ENCODE measurements at regions not wholly inside any gene's neighbourhood (a gene's known extent, or its start where the extent isn't known, plus 50 kb on each side); places are given as distances from the start of the nearest gene placed in this dataset.

DNA sequence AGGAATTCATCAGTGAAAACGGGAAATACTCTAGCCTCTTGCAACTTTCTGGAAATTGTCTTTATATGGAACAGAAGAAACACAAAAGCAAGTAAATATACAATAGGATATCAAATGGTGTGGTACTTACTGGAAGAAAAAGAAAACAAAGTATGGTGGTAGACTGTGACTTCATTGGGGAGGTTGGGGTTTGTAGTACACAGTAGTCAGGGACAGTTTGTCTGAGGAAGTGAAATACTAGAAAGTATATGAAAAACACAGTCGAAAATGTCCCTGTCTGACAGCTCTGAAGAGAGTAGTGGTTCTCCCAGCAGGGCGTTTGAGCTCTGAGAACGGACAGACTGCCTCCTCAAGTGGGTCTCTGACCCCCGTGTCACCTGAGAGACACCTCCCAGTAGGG is 390.0 kb upstream of the NWD2 start:
- intact Hi-C loops (cut with DNase I; ENCODE audit: low total_unique reads), result no loop called here
- H3K27me3 ChIP-seq, result no peaks in the 10 kb centered on the region
- H3K4me1 ChIP-seq, result no peaks in the 10 kb centered on the region
- H3K36me3 ChIP-seq, result no peaks in the 10 kb centered on the region
- no peak overlapping the region for H3K27ac ChIP-seq
- DNase-seq (ENCODE audit: low spot score in 2 of 2), result no peak
- TF ChIP-seq, protein P1, sequence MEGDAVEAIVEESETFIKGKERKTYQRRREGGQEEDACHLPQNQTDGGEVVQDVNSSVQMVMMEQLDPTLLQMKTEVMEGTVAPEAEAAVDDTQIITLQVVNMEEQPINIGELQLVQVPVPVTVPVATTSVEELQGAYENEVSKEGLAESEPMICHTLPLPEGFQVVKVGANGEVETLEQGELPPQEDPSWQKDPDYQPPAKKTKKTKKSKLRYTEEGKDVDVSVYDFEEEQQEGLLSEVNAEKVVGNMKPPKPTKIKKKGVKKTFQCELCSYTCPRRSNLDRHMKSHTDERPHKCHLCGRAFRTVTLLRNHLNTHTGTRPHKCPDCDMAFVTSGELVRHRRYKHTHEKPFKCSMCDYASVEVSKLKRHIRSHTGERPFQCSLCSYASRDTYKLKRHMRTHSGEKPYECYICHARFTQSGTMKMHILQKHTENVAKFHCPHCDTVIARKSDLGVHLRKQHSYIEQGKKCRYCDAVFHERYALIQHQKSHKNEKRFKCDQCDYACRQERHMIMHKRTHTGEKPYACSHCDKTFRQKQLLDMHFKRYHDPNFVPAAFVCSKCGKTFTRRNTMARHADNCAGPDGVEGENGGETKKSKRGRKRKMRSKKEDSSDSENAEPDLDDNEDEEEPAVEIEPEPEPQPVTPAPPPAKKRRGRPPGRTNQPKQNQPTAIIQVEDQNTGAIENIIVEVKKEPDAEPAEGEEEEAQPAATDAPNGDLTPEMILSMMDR (IDR thresholded peaks at IDR 0.05), result no peak
- TF ChIP-seq POLR2A (IDR thresholded peaks at IDR 0.05) (no peak), POLR2AphosphoS5 (IDR thresholded peaks at IDR 0.05) (no peak)
- H3K4me3 ChIP-seq, result no peak overlapping the region
- H3K9me3 ChIP-seq, result no peaks in the 10 kb centered on the region

DNA sequence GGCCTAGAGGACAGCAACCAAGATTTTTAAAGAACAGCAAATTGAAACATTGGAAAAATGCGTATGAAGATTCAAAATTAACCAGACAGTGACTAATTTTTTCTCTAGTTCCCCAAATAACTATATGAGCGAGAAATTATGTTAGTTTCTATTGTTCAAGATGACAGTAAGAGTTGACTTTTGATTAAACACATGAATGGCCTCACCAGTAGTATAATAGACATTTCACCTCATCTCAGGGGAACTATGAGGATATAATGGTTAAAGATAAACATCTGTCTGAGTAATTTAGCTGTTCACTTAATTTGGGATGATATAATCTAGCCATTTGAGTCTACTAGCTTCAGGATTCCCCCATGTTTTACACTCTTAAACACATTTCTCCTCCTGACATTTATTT is 380.9 kb upstream of the NWD2 start:
- intact Hi-C loops (cut with DNase I; ENCODE audit: low total_unique reads), result no loop called here
- H3K36me3 ChIP-seq, result no peaks in the 10 kb centered on the region
- H3K9me3 ChIP-seq, result no peaks in the 10 kb centered on the region
- TF ChIP-seq POLR2AphosphoS5 (IDR thresholded peaks at IDR 0.05), result no peak
- TF ChIP-seq, protein P1 (IDR thresholded peaks at IDR 0.05), result no peak
- no peak for TF ChIP-seq POLR2A (IDR thresholded peaks at IDR 0.05)
- no peaks in the 10 kb centered on the region for H3K4me1 ChIP-seq
- H3K27ac ChIP-seq, result no peak overlapping the region
- H3K4me3 ChIP-seq, result no peak overlapping the region
- H3K27me3 ChIP-seq, result no peaks in the 10 kb centered on the region
- DNase-seq (ENCODE audit: low spot score in 2 of 2), result no peak

DNA sequence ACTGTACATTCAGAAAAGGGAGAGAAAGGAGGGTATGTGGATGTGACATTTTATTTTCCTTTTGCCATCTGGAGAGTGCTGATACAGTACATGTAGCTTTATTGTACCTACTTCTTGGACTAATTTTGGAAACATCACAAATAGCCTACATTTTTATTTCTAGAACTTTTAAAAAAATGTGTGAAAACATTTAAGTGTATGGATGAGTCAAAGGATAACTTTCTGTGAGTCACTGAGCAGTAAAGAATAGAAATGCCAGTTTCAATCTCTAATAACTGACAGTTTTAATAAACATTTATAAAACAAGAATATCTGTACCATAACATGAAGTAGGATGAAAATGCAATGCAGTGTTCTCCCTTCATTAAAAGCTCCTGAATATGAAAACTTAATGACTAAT is 374.4 kb upstream of the NWD2 start:
- Histone ChIP-seq H3K27me3 (no peaks in the 10 kb centered on the region), H3K4me3 (no peak overlapping the region), H3K4me1 (no peaks in the 10 kb centered on the region), H3K9me3 (no peaks in the 10 kb centered on the region), H3K27ac (no peak overlapping the region), H3K36me3 (no peaks in the 10 kb centered on the region)
- intact Hi-C loops (cut with DNase I; ENCODE audit: low total_unique reads), result no loop called here
- DNase-seq (ENCODE audit: low spot score in 2 of 2), result no peak
- TF ChIP-seq POLR2AphosphoS5 (IDR thresholded peaks at IDR 0.05) (no peak), POLR2A (IDR thresholded peaks at IDR 0.05) (no peak)
- TF ChIP-seq, protein P1 (IDR thresholded peaks at IDR 0.05), result no peak

DNA sequence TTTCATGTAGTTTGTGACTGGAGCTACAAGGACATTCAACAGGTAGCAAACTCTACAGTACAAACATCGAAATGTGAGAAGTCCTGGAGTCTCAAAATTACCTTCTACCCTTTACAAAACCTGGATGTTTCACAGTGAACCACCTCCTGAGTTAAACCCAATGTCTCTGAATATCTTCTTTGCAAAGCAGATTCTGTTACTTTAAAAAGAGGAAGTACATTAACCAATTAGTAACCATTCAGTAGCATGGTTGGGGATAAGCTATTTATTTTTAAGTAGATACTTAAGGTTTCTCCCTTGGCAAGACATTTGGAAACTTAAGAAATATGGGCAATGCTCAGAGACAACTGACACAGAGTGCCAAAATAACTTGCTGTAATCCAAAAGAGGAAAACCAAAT is 371.9 kb upstream of the NWD2 start:
- intact Hi-C loops (cut with DNase I; ENCODE audit: low total_unique reads), result no loop called here
- H3K4me1 ChIP-seq, result no peaks in the 10 kb centered on the region
- H3K27ac ChIP-seq, result no peak overlapping the region
- no peaks in the 10 kb centered on the region for H3K27me3 ChIP-seq
- H3K9me3 ChIP-seq, result no peaks in the 10 kb centered on the region
- H3K36me3 ChIP-seq, result no peaks in the 10 kb centered on the region
- H3K4me3 ChIP-seq, result no peak overlapping the region
- DNase-seq (ENCODE audit: low spot score in 2 of 2), result no peak
- TF ChIP-seq POLR2AphosphoS5 (IDR thresholded peaks at IDR 0.05) (no peak), POLR2A (IDR thresholded peaks at IDR 0.05) (no peak)
- TF ChIP-seq, protein P1 (IDR thresholded peaks at IDR 0.05), result no peak

DNA sequence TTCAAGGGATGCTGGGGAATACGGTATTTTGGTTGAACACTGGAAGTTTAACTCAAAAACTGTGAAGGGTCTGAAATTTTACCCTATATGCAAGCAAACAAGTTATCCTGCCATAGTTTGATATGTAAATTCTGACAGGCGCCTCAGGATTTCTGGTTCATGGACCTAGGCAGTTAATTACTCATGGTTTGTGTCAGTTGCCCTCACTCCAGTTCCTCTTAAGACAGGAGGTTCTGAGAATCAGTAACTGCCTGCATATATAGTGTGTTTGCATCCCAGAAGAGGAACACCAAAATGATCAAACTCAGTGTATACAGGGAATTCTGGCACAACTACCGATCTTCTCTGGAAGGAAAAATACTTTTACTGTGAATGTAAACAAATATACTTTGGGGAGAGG is 360.4 kb upstream of the NWD2 start:
- DNase-seq (ENCODE audit: low spot score in 2 of 2), result no peak
- intact Hi-C loops (cut with DNase I; ENCODE audit: low total_unique reads), result no loop called here

More for the DNA sequence above, 360.4 kb upstream of the NWD2 start:
- TF ChIP-seq POLR2AphosphoS5 (IDR thresholded peaks at IDR 0.05) (no peak), POLR2A (IDR thresholded peaks at IDR 0.05) (no peak)
- TF ChIP-seq, protein P1 (IDR thresholded peaks at IDR 0.05), result no peak
- no peak overlapping the region for H3K27ac ChIP-seq
- H3K4me1 ChIP-seq, result no peaks in the 10 kb centered on the region
- no peaks in the 10 kb centered on the region for H3K36me3 ChIP-seq
- H3K4me3 ChIP-seq, result no peak overlapping the region
- H3K9me3 ChIP-seq, result no peaks in the 10 kb centered on the region
- H3K27me3 ChIP-seq, result no peaks in the 10 kb centered on the region
